ENCODE measurements at regions not wholly inside any gene's neighbourhood (a gene's known extent, or its start where the extent isn't known, plus 50 kb on each side); places are given as distances from the start of the nearest gene placed in this dataset.

GRCh38 chr5:133861161-133861737 is 107.2 kb downstream of the C5orf15 start:
- in situ Hi-C loops (cut with HindIII; ENCODE audit: low sequenced_read_pairs) = no loop called here

- in situ Hi-C loops (cut with HindIII; ENCODE audit: low sequenced_read_pairs) = loop anchor here (5.0 kb wide), 1 partner anchor 427 kb away; no protein-coding TSS in a partner anchor
These were observed 109.4 kb downstream of the C5orf15 start for GRCh38 chr5:133859073-133859472.

GRCh38 chr5:133857595-133858313 is 110.7 kb downstream of the C5orf15 start:
- in situ Hi-C loops (cut with HindIII; ENCODE audit: low sequenced_read_pairs) = loop anchor here (5.0 kb wide), 1 partner anchor 425 kb away; no protein-coding TSS in a partner anchor

- in situ Hi-C loops (cut with HindIII; ENCODE audit: low sequenced_read_pairs) = loop anchor here (5.0 kb wide), 1 partner anchor 72 kb away; no protein-coding TSS in a partner anchor
These were observed 113.9 kb downstream of the C5orf15 start for GRCh38 chr5:133854554-133854953.

- in situ Hi-C loops (cut with HindIII; ENCODE audit: low sequenced_read_pairs) = loop anchor here (5.0 kb wide), 1 partner anchor 72 kb away; no protein-coding TSS in a partner anchor
These were observed 114.6 kb downstream of the C5orf15 start for GRCh38 chr5:133853646-133854365.

- in situ Hi-C loops (cut with HindIII; ENCODE audit: low sequenced_read_pairs) = loop anchor here (5.0 kb wide), 1 partner anchor 69 kb away; no protein-coding TSS in a partner anchor
These were observed 116.9 kb downstream of the C5orf15 start for GRCh38 chr5:133851521-133851920.

- in situ Hi-C loops (cut with HindIII; ENCODE audit: low sequenced_read_pairs) = loop anchor here (5.0 kb wide), 1 partner anchor 69 kb away; no protein-coding TSS in a partner anchor
These were observed 117.6 kb downstream of the C5orf15 start for GRCh38 chr5:133850811-133851210.

- in situ Hi-C loops (cut with HindIII; ENCODE audit: low sequenced_read_pairs) = no loop called here
These were observed 119.3 kb downstream of the C5orf15 start for GRCh38 chr5:133849116-133849515.

GRCh38 chr5:133848341-133848811 is 120.0 kb downstream of the C5orf15 start:
- in situ Hi-C loops (cut with HindIII; ENCODE audit: low sequenced_read_pairs) = no loop called here

- in situ Hi-C loops (cut with HindIII; ENCODE audit: low sequenced_read_pairs) = no loop called here
These were observed 120.5 kb downstream of the C5orf15 start for GRCh38 chr5:133847886-133848285.

- in situ Hi-C loops (cut with HindIII; ENCODE audit: low sequenced_read_pairs) = no loop called here
These were observed 121.1 kb downstream of the C5orf15 start for GRCh38 chr5:133847301-133847700.

GRCh38 chr5:133846478-133847226 is 121.8 kb downstream of the C5orf15 start:
- in situ Hi-C loops (cut with HindIII; ENCODE audit: low sequenced_read_pairs) = no loop called here

GRCh38 chr5:133845271-133845670 is 123.2 kb downstream of the C5orf15 start:
- in situ Hi-C loops (cut with HindIII; ENCODE audit: low sequenced_read_pairs) = no loop called here

- in situ Hi-C loops (cut with HindIII; ENCODE audit: low sequenced_read_pairs) = no loop called here
These were observed 123.6 kb downstream of the C5orf15 start for GRCh38 chr5:133844836-133845235.

- in situ Hi-C loops (cut with HindIII; ENCODE audit: low sequenced_read_pairs) = no loop called here
These were observed 124.5 kb downstream of the C5orf15 start for GRCh38 chr5:133843911-133844310.

GRCh38 chr5:133842846-133843611 is 125.4 kb downstream of the C5orf15 start:
- in situ Hi-C loops (cut with HindIII; ENCODE audit: low sequenced_read_pairs) = no loop called here

GRCh38 chr5:133841831-133842750 is 126.3 kb downstream of the C5orf15 start:
- in situ Hi-C loops (cut with HindIII; ENCODE audit: low sequenced_read_pairs) = no loop called here

GRCh38 chr5:133840168-133840567 is 128.3 kb downstream of the C5orf15 start:
- in situ Hi-C loops (cut with HindIII; ENCODE audit: low sequenced_read_pairs) = no loop called here

GRCh38 chr5:133839721-133840120 is 128.7 kb downstream of the C5orf15 start:
- in situ Hi-C loops (cut with HindIII; ENCODE audit: low sequenced_read_pairs) = no loop called here

All from endothelial cell of hepatic sinusoid (primary cell).